HG03442 (cell line): ENCODE measurements at regions not wholly inside any gene's neighbourhood (a gene's known extent, or its start where the extent isn't known, plus 50 kb on each side); places are given as distances from the start of the nearest gene placed in this dataset.

ENCODE experiments used
- ATAC-seq: cut with Tn5 transposase; IDR thresholded peaks from one replicate; pipeline ENCODE4 v1.9.1; 2021; ENCODE audit warnings: mild to moderate bottlenecking, moderate library complexity; ENCODE audit not compliant: unreplicated experiment

- ATAC-seq, result peak; percentile 57
Observed at GRCh38 chr3:130839813-130840212, 54.1 kb upstream of the ATP2C1 start.

- ATAC-seq, result no peak
Observed at GRCh38 chr3:130841357-130841756, 52.5 kb upstream of the ATP2C1 start.

GRCh38 chr3:130843441-130843840 is 50.4 kb upstream of the ATP2C1 start:
- no peak for ATAC-seq
